Hepatocyte (in vitro differentiated cells): ENCODE measurements at regions not wholly inside any gene's neighbourhood (a gene's known extent, or its start where the extent isn't known, plus 50 kb on each side); places are given as distances from the start of the nearest gene placed in this dataset.

Source experiments
- CTCF ChIP-seq: fragments of 200-600 bp; sonication (generic); IDR thresholded peaks from 2 replicates; pipeline ENCODE4 v1.5.1; 2016; ENCODE audit warnings: antibody characterized with exemption, mild to moderate bottlenecking; ENCODE audit not compliant: poor library complexity
- EZH2 ChIP-seq: fragments of 200-600 bp; sonication (generic); IDR thresholded peaks from 2 replicates; pipeline ENCODE4 v1.6.1; 2016; ENCODE audit warnings: antibody characterized with exemption, mild to moderate bottlenecking, borderline replicate concordance

GRCh38 chrX:85573801-85574200 is 194.3 kb upstream of the POF1B start:
- TF ChIP-seq CTCF = no peak
- no peak for TF ChIP-seq EZH2
